NCI-H774 (cell line): ENCODE measurements at regions not wholly inside any gene's neighbourhood (a gene's known extent, or its start where the extent isn't known, plus 50 kb on each side); places are given as distances from the start of the nearest gene placed in this dataset.

Source experiments
- DNase-seq: peaks from one replicate; lab custom pipeline; 2025; lab: John Stamatoyannopoulos, UW

- no peak for DNase-seq
These were observed 475.8 kb downstream of the BCAT1 start for GRCh38 chr12:24473097-24473496.

- no peak for DNase-seq
These were observed 478.9 kb downstream of the BCAT1 start for GRCh38 chr12:24470050-24470449.

GRCh38 chr12:24469089-24469488 lies 479.8 kb downstream of the BCAT1 start:
- no peak for DNase-seq

GRCh38 chr12:24467226-24467625 lies 481.7 kb downstream of the BCAT1 start:
- DNase-seq = no peak

- no peak for DNase-seq
These were observed 485.5 kb downstream of the BCAT1 start for GRCh38 chr12:24463375-24463774.

GRCh38 chr12:24462946-24463345 lies 486.0 kb downstream of the BCAT1 start:
- DNase-seq = no peak

- DNase-seq = no peak
These were observed 488.4 kb downstream of the BCAT1 start for GRCh38 chr12:24460506-24460905.

GRCh38 chr12:24460099-24460498 lies 488.8 kb downstream of the BCAT1 start:
- DNase-seq = no peak

GRCh38 chr12:24455811-24456210 lies 493.1 kb downstream of the BCAT1 start:
- DNase-seq = no peak

- no peak for DNase-seq
These were observed 498.2 kb upstream of the SOX5 start for GRCh38 chr12:24447678-24448077.

GRCh38 chr12:24446287-24446686 lies 496.8 kb upstream of the SOX5 start:
- DNase-seq = no peak

GRCh38 chr12:24444634-24445033 lies 495.2 kb upstream of the SOX5 start:
- DNase-seq = no peak

GRCh38 chr12:24441458-24441857 lies 492.0 kb upstream of the SOX5 start:
- no peak for DNase-seq

GRCh38 chr12:24436667-24437066 lies 487.2 kb upstream of the SOX5 start:
- no peak for DNase-seq

- DNase-seq = no peak
These were observed 482.4 kb upstream of the SOX5 start for GRCh38 chr12:24431872-24432271.

- DNase-seq = no peak
These were observed 478.3 kb upstream of the SOX5 start for GRCh38 chr12:24427776-24428175.

- DNase-seq = no peak
These were observed 476.1 kb upstream of the SOX5 start for GRCh38 chr12:24425601-24425970.

- no peak for DNase-seq
These were observed 475.6 kb upstream of the SOX5 start for GRCh38 chr12:24424889-24425600.

- no peak for DNase-seq
These were observed 474.9 kb upstream of the SOX5 start for GRCh38 chr12:24424376-24424775.

GRCh38 chr12:24423611-24424010 lies 474.1 kb upstream of the SOX5 start:
- no peak for DNase-seq

GRCh38 chr12:24421759-24422158 lies 472.3 kb upstream of the SOX5 start:
- no peak for DNase-seq

- no peak for DNase-seq
These were observed 468.7 kb upstream of the SOX5 start for GRCh38 chr12:24418157-24418556.

GRCh38 chr12:24416423-24417109 lies 467.1 kb upstream of the SOX5 start:
- no peak for DNase-seq

GRCh38 chr12:24415934-24416333 lies 466.5 kb upstream of the SOX5 start:
- DNase-seq = no peak
